Heart left ventricle (tissue), 13 donors: ENCODE measurements at regions not wholly inside any gene's neighbourhood (a gene's known extent, or its start where the extent isn't known, plus 50 kb on each side); places are given as distances from the start of the nearest gene placed in this dataset.
"Not testable (repeated sequence)": the region's sequence is repeated elsewhere in the genome, so short reads cannot be mapped to it uniquely, and the experiment has no call there.

ENCODE experiments used
- POLR2A ChIP-seq, 2 donors: fragments of 450-650 bp; IDR thresholded peaks; one replicate each; pipeline ENCODE4 v1.6.1; 2017; ENCODE audit warnings: antibody characterized with exemption in 2 of 2, mild to moderate bottlenecking in 2 of 2, moderate library complexity in 2 of 2
- TF ChIP-seq, protein P1 (sequence below), 12 donors: fragments of 200-600 bp; sonication (generic) in 4 of 12; IDR thresholded peaks; one replicate each; pipeline versions ENCODE4 v1.5.0 to v1.8.0; 2018 to 2022; ENCODE audit warnings: antibody characterized with exemption in 12 of 12, mild to moderate bottlenecking in 5 of 12
- donor health status: ischemic (EF 13 %, LVEDD 7.1; RV severe dilation, severe dysfunction).
- donor health status: DM: no; HTN: yes; CAD: no.
- donor health status: DM: no; HTN: no; CAD: no.
- donor health status: ischemic (EF 25% LVEDD 6.9; RV normal size, moderate dysfunction).
- donor health status: ischemic (EF 25% LVEDD 5.7; RV mildly dilated, moderate dysfunction).
- donor health status: ischemic (EF 35%, LVEDD 5.7; RV mildly dilated, moderate dysfunction).
- donor health status: nonischemic (EF 11% LVEDD 7.7; RV severe dilation, severe dysfunction).
- donor health status: DM: yes; HTN: yes; CAD: no.
- donor health status: PGD.
- donor health status: ischemic (EF 29% LVEDD 5.4; RV normal size, mild dysfunction).
- donor health status: nonischemic (EF 23%, LVEDD 6.1; RV moderate dilation, normal function).

DNA sequence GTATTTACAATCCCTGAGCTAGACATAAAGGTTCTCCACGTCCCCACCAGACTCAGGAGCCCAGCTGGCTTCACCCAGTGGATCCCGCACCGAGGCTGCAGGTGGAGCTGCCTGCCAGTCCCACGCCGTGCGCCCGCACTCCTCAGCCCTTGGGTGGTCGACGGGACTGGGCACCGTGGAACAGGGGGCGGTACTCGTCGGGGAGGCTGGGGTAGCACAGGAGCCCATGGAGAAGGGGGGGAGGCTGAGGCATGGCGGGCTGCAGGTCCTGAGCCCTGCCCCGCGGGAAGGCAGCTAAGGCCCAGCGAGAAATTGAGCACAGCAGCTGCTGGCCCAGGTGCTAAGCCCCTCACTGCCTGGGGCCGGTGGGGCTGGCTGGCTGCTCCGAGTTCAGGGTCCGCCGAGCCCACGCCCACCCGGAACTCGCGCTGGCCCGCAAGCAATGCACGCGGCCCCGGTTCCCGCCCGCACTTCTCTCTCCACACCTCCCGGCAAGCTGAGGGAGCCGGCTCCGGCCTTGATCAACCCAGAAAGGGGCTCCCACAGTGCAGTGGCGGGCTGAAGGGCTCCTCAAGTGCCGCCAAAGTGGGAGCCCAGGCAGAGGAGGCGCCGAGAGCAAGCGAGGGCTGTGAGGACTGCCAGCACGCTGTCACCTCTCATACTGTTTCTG, 347.4 kb downstream of the UBE2NL start:
- TF ChIP-seq POLR2A (IDR thresholded peaks at IDR 0.05): not testable (repeated sequence)
- TF ChIP-seq, protein P1, sequence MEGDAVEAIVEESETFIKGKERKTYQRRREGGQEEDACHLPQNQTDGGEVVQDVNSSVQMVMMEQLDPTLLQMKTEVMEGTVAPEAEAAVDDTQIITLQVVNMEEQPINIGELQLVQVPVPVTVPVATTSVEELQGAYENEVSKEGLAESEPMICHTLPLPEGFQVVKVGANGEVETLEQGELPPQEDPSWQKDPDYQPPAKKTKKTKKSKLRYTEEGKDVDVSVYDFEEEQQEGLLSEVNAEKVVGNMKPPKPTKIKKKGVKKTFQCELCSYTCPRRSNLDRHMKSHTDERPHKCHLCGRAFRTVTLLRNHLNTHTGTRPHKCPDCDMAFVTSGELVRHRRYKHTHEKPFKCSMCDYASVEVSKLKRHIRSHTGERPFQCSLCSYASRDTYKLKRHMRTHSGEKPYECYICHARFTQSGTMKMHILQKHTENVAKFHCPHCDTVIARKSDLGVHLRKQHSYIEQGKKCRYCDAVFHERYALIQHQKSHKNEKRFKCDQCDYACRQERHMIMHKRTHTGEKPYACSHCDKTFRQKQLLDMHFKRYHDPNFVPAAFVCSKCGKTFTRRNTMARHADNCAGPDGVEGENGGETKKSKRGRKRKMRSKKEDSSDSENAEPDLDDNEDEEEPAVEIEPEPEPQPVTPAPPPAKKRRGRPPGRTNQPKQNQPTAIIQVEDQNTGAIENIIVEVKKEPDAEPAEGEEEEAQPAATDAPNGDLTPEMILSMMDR (IDR thresholded peaks at IDR 0.05): not testable (repeated sequence)
